A549 (cell line): ENCODE measurements at regions not wholly inside any gene's neighbourhood (a gene's known extent, or its start where the extent isn't known, plus 50 kb on each side); places are given as distances from the start of the nearest gene placed in this dataset.

Source experiments
- CHD4 ChIP-seq: fragments of 200-600 bp; sonication (generic); IDR thresholded peaks from 2 replicates; pipeline ENCODE4 v1.6.1; 2016; ENCODE audit warnings: antibody characterized with exemption, mild to moderate bottlenecking, borderline replicate concordance
- CTCF ChIP-seq: fragments of >200 bp; sonication (Bioruptor Twin); formaldehyde crosslinking; IDR thresholded peaks from 3 replicates; pipeline ENCODE4 v1.5.1; 2016
- HDAC2 ChIP-seq: fragments of 200-600 bp; sonication (generic); IDR thresholded peaks from 2 replicates; pipeline ENCODE4 v1.6.1; 2016
- POLR2A ChIP-seq: IDR thresholded peaks from 2 replicates; pipeline ENCODE4 v1.6.1; 2012; ENCODE audit warnings: mild to moderate bottlenecking, low read length
- RFX5 ChIP-seq: fragments of 450-650 bp; IDR thresholded peaks from 2 replicates; pipeline ENCODE4 v1.7.1; 2014; ENCODE audit warnings: antibody characterized with exemption, mild to moderate bottlenecking, moderate library complexity
- TF ChIP-seq, protein P1 (sequence below): IDR thresholded peaks from 2 replicates; pipeline ENCODE4 v1.6.1; 2012
- TF ChIP-seq, protein P2 (sequence below): IDR thresholded peaks from 2 replicates; pipeline ENCODE4 v1.6.1; 2012; ENCODE audit warnings: low read depth, borderline replicate concordance

DNA sequence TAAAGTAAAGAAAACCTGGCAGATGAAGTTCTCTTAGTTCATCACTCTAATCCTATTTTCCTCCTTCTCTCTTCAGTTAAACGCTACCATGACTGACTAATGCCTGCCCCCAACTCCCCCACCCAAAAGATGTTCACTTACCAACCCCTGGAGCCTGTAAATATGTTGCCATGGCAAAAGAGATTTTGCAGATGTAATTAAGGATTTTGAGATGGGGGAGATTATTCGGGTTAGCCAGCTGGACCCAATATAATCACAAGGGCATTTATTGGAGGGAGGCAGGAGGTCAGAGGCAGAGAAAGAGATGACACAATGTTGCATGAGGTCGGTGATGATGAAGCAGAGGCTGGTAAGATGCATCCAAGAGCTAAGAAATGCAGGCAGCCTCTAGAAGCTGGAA, 69.3 kb upstream of the PPP2R5A start:
- TF ChIP-seq HDAC2 (no peak), CTCF (no peak), POLR2A (no peak), RFX5 (no peak), CHD4 (no peak)
- TF ChIP-seq, protein P1, sequence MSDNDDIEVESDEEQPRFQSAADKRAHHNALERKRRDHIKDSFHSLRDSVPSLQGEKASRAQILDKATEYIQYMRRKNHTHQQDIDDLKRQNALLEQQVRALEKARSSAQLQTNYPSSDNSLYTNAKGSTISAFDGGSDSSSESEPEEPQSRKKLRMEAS = no peak
- TF ChIP-seq, protein P2, sequence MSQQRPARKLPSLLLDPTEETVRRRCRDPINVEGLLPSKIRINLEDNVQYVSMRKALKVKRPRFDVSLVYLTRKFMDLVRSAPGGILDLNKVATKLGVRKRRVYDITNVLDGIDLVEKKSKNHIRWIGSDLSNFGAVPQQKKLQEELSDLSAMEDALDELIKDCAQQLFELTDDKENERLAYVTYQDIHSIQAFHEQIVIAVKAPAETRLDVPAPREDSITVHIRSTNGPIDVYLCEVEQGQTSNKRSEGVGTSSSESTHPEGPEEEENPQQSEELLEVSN = no peak
